Tibial nerve (tissue), 4 donors: ENCODE measurements at regions not wholly inside any gene's neighbourhood (a gene's known extent, or its start where the extent isn't known, plus 50 kb on each side); places are given as distances from the start of the nearest gene placed in this dataset.

Experiments
- EP300 ChIP-seq, 2 donors: sonication (generic); formaldehyde crosslinking; IDR thresholded peaks; one replicate each; pipeline ENCODE4 v1.6.1; 2017; ENCODE audit warnings: antibody characterized with exemption in 2 of 2, mild to moderate bottlenecking in 1 of 2
- TF ChIP-seq, protein P1 (sequence below), 5 experiments: fragments of 200-600 bp in 3 of 5; fragments of 450-650 bp in 2 of 5; sonication (generic) in 3 of 5; IDR thresholded peaks; one replicate each; pipeline ENCODE4 v1.5.1; 2016 to 2019; ENCODE audit warnings: antibody characterized with exemption in 5 of 5, mild to moderate bottlenecking in 3 of 5, moderate library complexity in 2 of 5

DNA sequence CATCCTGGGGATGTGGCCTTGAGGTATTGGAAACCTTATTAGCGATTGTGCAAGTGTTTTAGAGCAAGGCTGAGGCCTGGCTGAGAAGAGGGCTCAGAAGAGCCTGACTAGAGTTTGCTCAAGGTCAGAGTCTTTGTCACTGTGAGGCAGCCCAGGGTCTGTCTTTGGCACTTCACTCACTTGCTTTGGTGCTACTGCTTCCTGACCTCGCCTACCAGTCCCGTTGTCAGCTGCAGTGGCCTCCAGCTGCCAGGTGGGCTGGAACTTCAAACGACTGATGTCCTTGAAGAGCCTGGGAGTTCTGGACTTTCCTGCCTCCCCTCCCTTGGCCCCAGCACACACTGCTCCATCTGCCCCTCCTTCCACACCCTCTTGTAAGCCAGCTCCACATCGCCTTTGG lies 228.0 kb downstream of the SNX18 start:
- TF ChIP-seq, protein P1, sequence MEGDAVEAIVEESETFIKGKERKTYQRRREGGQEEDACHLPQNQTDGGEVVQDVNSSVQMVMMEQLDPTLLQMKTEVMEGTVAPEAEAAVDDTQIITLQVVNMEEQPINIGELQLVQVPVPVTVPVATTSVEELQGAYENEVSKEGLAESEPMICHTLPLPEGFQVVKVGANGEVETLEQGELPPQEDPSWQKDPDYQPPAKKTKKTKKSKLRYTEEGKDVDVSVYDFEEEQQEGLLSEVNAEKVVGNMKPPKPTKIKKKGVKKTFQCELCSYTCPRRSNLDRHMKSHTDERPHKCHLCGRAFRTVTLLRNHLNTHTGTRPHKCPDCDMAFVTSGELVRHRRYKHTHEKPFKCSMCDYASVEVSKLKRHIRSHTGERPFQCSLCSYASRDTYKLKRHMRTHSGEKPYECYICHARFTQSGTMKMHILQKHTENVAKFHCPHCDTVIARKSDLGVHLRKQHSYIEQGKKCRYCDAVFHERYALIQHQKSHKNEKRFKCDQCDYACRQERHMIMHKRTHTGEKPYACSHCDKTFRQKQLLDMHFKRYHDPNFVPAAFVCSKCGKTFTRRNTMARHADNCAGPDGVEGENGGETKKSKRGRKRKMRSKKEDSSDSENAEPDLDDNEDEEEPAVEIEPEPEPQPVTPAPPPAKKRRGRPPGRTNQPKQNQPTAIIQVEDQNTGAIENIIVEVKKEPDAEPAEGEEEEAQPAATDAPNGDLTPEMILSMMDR (IDR thresholded peaks at IDR 0.05) = no peak
- no peak for TF ChIP-seq EP300 (IDR thresholded peaks at IDR 0.05)
